ENCODE measurements at regions not wholly inside any gene's neighbourhood (a gene's known extent, or its start where the extent isn't known, plus 50 kb on each side); places are given as distances from the start of the nearest gene placed in this dataset.

DNA sequence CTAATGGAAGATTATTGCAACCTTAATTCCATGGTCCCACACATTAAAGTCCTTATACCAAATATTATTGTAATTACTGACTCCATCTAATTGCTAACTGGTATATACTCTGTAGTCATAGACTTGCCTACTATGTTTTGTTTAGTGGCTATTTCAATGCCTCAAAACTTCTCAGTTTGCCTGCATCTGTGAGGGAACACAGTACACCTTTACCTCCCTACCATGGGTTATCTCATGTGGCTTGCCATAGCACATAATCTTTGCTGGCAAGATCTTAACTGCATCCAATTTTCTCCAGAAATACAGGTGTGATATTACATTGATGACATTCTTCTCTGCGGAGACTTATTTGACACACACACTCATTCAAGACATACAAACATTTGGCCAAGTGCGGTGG, 107.1 kb upstream of the ZNF184 start:
- intact Hi-C loops (cut with micrococcal nuclease), result no loop called here
- TF ChIP-seq, protein P1, sequence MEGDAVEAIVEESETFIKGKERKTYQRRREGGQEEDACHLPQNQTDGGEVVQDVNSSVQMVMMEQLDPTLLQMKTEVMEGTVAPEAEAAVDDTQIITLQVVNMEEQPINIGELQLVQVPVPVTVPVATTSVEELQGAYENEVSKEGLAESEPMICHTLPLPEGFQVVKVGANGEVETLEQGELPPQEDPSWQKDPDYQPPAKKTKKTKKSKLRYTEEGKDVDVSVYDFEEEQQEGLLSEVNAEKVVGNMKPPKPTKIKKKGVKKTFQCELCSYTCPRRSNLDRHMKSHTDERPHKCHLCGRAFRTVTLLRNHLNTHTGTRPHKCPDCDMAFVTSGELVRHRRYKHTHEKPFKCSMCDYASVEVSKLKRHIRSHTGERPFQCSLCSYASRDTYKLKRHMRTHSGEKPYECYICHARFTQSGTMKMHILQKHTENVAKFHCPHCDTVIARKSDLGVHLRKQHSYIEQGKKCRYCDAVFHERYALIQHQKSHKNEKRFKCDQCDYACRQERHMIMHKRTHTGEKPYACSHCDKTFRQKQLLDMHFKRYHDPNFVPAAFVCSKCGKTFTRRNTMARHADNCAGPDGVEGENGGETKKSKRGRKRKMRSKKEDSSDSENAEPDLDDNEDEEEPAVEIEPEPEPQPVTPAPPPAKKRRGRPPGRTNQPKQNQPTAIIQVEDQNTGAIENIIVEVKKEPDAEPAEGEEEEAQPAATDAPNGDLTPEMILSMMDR (IDR thresholded peaks at IDR 0.05; ENCODE audit: borderline replicate concordance), result no peak
- no peak overlapping the region for H3K27ac ChIP-seq (replicated peaks)
- peaks cover 95% of the 10 kb centered on the region for H3K27me3 ChIP-seq (ENCODE audit: low read depth)
- DNase-seq, result no peak
- H3K4me3 ChIP-seq, result no peak overlapping the region
- H3K4me1 ChIP-seq, result no peaks in the 10 kb centered on the region
- no peaks in the 10 kb centered on the region for H3K36me3 ChIP-seq
- H3K9me3 ChIP-seq (replicated peaks), result peaks cover 6% of the 10 kb centered on the region

GRCh38 chr6:27577922-27578321, 105.0 kb upstream of the ZNF184 start:
- TF ChIP-seq, protein P1 (IDR thresholded peaks at IDR 0.05; ENCODE audit: borderline replicate concordance), result no peak
- no peak for DNase-seq
- no peak overlapping the region for H3K27ac ChIP-seq (replicated peaks)
- intact Hi-C loops (cut with micrococcal nuclease), result no loop called here
- peaks cover 92% of the 10 kb centered on the region for H3K27me3 ChIP-seq (ENCODE audit: low read depth)
- H3K9me3 ChIP-seq (replicated peaks), result peaks cover 6% of the 10 kb centered on the region
- no peaks in the 10 kb centered on the region for H3K36me3 ChIP-seq
- no peak overlapping the region for H3K4me3 ChIP-seq
- no peaks in the 10 kb centered on the region for H3K4me1 ChIP-seq

GRCh38 chr6:27575594-27576361, 102.9 kb upstream of the ZNF184 start:
- H3K4me1 ChIP-seq, result no peaks in the 10 kb centered on the region
- H3K4me3 ChIP-seq, result no peak overlapping the region
- no peaks in the 10 kb centered on the region for H3K36me3 ChIP-seq
- no peak overlapping the region for H3K27ac ChIP-seq (replicated peaks)
- peaks cover 6% of the 10 kb centered on the region for H3K9me3 ChIP-seq (replicated peaks)
- intact Hi-C loops (cut with micrococcal nuclease), result no loop called here
- DNase-seq, result no peak
- TF ChIP-seq, protein P1 (IDR thresholded peaks at IDR 0.05; ENCODE audit: borderline replicate concordance), result no peak
- peaks cover 84% of the 10 kb centered on the region for H3K27me3 ChIP-seq (ENCODE audit: low read depth)

DNA sequence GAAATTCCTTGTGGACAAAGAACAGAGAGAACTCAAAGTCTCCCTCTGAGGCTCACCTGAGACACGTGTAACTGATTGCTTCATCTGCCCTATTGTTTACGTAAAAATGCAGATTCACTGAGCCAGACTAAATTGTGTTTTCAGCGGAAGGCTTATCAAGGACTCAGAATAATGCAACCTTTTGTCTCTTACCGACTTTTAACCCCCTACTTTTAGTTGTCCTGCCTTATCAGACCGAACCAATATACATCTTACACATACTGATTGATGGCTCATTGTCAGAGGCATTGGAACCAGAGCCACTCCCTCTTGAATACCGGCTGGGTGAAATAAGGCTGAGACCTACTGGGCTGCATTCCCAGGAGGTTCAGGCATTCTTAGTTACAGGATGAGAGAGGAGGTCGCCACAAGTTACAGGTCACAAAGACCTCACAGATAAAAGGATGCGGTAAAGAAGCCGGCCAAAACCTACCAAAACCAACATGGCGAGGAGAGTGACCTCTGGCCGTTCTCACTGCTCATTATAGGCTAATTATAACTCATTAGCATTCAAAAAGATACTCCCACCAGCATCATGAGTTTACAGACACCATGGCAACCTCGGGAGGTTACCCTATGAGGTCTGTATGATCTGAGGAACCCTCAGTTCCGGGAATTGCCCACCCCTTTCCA, 95.5 kb upstream of the ZNF184 start:
- Histone ChIP-seq H3K27me3 (ENCODE audit: low read depth) (peaks cover 88% of the 10 kb centered on the region), H3K27ac (replicated peaks) (no peak overlapping the region), H3K9me3 (replicated peaks) (no peaks in the 10 kb centered on the region), H3K4me1 (no peaks in the 10 kb centered on the region), H3K4me3 (no peak overlapping the region), H3K36me3 (no peaks in the 10 kb centered on the region)
- no peak for DNase-seq
- intact Hi-C loops (cut with micrococcal nuclease), result no loop called here
- TF ChIP-seq, protein P1 (IDR thresholded peaks at IDR 0.05; ENCODE audit: borderline replicate concordance), result no peak

DNA sequence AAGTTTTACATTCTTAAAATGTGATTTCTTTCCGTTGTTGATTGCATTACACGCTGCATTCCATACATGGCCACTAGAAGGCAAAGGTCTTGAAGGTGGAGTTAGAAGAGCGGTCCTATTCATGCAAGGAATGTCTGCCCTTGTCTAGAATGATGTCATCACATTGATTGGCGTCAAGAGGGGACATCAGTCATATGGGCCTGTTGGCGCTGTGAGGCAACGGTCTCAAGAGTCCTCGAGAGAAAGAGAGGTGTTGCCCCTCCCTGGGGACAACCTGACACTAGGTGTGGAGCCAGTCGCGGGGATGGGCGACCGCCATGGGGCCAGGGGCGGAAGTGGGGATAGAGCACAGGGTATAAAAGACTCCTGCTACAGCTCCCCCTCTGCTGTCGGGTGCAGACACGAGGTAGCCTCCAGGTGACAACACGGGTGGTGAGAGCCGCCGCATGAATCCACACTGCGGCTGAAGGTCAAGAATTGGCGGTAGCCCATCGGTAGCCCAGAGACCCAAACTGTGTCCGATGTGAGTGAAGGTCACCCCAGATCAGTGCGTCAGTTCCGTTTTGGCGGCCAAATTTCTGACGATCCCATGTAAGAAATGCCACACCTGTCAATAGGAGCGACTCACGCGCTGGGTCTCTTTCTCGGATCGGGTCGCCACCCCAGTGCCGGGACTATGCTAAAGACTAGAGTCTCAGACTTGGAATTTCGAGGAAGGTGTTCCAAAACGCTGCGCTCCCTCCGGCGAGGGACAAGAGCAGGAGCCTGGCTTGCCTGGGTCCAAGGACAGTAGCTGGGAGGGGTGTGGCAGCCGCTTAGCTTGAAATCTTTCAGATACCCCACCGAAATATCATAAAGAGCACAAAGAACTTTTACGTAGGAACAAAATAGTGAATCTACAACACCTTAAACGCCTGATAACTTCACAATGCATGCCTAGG, 93.2 kb upstream of the ZNF184 start:
- Histone ChIP-seq H3K27me3 (ENCODE audit: low read depth) (peaks cover 92% of the 10 kb centered on the region), H3K36me3 (no peaks in the 10 kb centered on the region), H3K4me1 (no peaks in the 10 kb centered on the region), H3K27ac (replicated peaks) (no peak overlapping the region), H3K4me3 (no peak overlapping the region), H3K9me3 (replicated peaks) (no peaks in the 10 kb centered on the region)
- intact Hi-C loops (cut with micrococcal nuclease), result no loop called here
- no peak for DNase-seq
- TF ChIP-seq, protein P1 (IDR thresholded peaks at IDR 0.05; ENCODE audit: borderline replicate concordance), result no peak
